ENCODE measurements at regions not wholly inside any gene's neighbourhood (a gene's known extent, or its start where the extent isn't known, plus 50 kb on each side); places are given as distances from the start of the nearest gene placed in this dataset.

- no peak for DNase-seq
Measured at GRCh38 chr12:59196989-59197388, 276.7 kb upstream of the LRIG3 start.

- DNase-seq, result no peak
Measured at GRCh38 chr12:59194794-59195193, 274.5 kb upstream of the LRIG3 start.

GRCh38 chr12:59193476-59194050 is 273.3 kb upstream of the LRIG3 start:
- no peak for DNase-seq

GRCh38 chr12:59191372-59191771 is 271.1 kb upstream of the LRIG3 start:
- DNase-seq, result no peak

GRCh38 chr12:59186451-59186850 is 266.1 kb upstream of the LRIG3 start:
- DNase-seq, result no peak

GRCh38 chr12:59185295-59185694 is 265.0 kb upstream of the LRIG3 start:
- DNase-seq, result no peak

GRCh38 chr12:59182658-59183455 is 262.6 kb upstream of the LRIG3 start:
- no peak for DNase-seq

- no peak for DNase-seq
Measured at GRCh38 chr12:59182191-59182590, 261.9 kb upstream of the LRIG3 start.

GRCh38 chr12:59181196-59181777 is 261.0 kb upstream of the LRIG3 start:
- no peak for DNase-seq

GRCh38 chr12:59179231-59179630 is 258.9 kb upstream of the LRIG3 start:
- DNase-seq, result no peak

GRCh38 chr12:59173695-59174094 is 253.4 kb upstream of the LRIG3 start:
- DNase-seq, result no peak

GRCh38 chr12:59168647-59169046 is 248.3 kb upstream of the LRIG3 start:
- no peak for DNase-seq

- DNase-seq, result no peak
Measured at GRCh38 chr12:59166457-59166856, 246.2 kb upstream of the LRIG3 start.

GRCh38 chr12:59164991-59165718 is 244.9 kb upstream of the LRIG3 start:
- peak in 1 of 2 donors; percentile 5 for DNase-seq

GRCh38 chr12:59164226-59164625 is 243.9 kb upstream of the LRIG3 start:
- no peak for DNase-seq

GRCh38 chr12:59158681-59159080 is 238.4 kb upstream of the LRIG3 start:
- no peak for DNase-seq

GRCh38 chr12:59158066-59158465 is 237.8 kb upstream of the LRIG3 start:
- DNase-seq, result no peak

GRCh38 chr12:59155448-59155847 is 235.1 kb upstream of the LRIG3 start:
- DNase-seq, result no peak

- DNase-seq, result no peak
Measured at GRCh38 chr12:59151243-59151642, 230.9 kb upstream of the LRIG3 start.

GRCh38 chr12:59149995-59150642 is 229.8 kb upstream of the LRIG3 start:
- DNase-seq, result peak in 1 of 2 donors; percentile 81

GRCh38 chr12:59147791-59148190 is 227.5 kb upstream of the LRIG3 start:
- DNase-seq, result no peak

GRCh38 chr12:59142183-59142790 is 222.0 kb upstream of the LRIG3 start:
- no peak for DNase-seq

- DNase-seq, result no peak
Measured at GRCh38 chr12:59134750-59135149, 214.4 kb upstream of the LRIG3 start.

All from hippocampal formation (tissue), 2 donors.